ENCODE measurements at regions not wholly inside any gene's neighbourhood (a gene's known extent, or its start where the extent isn't known, plus 50 kb on each side); places are given as distances from the start of the nearest gene placed in this dataset.

- TF ChIP-seq ZNF565 (CRISPR knock-in tag; conservative IDR thresholded peaks at IDR 0.05; ENCODE audit: low read depth) = no peak
- no peak for TF ChIP-seq RARB (CRISPR knock-in tag; IDR thresholded peaks at IDR 0.05)
- no peak for TF ChIP-seq CSDC2 (CRISPR knock-in tag; IDR thresholded peaks at IDR 0.05)
- TF ChIP-seq ZFP30 (CRISPR knock-in tag; IDR thresholded peaks at IDR 0.05) = no peak
Measured at GRCh38 chr13:59364641-59365085, 799.1 kb downstream of the DIAPH3 start.

All from SK-N-SH treated with all-trans-retinoic acid at 6 μM for 48 hours (cell line).